K562 (cell line): ENCODE measurements at regions not wholly inside any gene's neighbourhood (a gene's known extent, or its start where the extent isn't known, plus 50 kb on each side); places are given as distances from the start of the nearest gene placed in this dataset.

Experiments used
- ATAC-seq: fragments of 200-7000 bp; cut with Tn5 transposase; 3 replicates; pipeline ENCODE4 v1.9.1; 2020; ENCODE audit warnings: moderate library complexity
- BruUV-seq: library from RNA; stranded (reverse); fragments of 400-500 nt; replicated peaks from 2 replicates; lab custom pipeline; 2021; lab: Mats Ljungman, UMichigan
- CTCF ChIA-PET: fragments of 300-600 bp; formaldehyde crosslinking; extraction: SDS; loops from one replicate; lab custom pipeline; 2021; ENCODE audit warnings: low intra/inter-chr PET ratio; lab: Yijun Ruan, JAX
- POLR2A ChIA-PET: fragments of 300-600, 350-650 bp; sonication (Branson Sonifier 250); formaldehyde crosslinking; extraction: SDS; loops from one replicate; lab custom pipeline; 2021; ENCODE audit warnings: antibody characterized with exemption, inconsistent platforms; lab: Yijun Ruan, JAX
- DNase-seq, 4 experiments: peaks; one replicate each; pipeline versions ENCODE4 v3.0.0 to v3.0.0-alpha.2; 2011 to 2018; ENCODE audit warnings: low spot score in 3 of 4, mixed read lengths in 3 of 4; ENCODE audit errors: extremely low read depth in 1 of 4
- FAIRE-seq: peaks from 2 replicates; lab custom pipeline; 2011; peaks lifted over from hg19 to GRCh38; lab: Jason Lieb, UNC
- H2AFZ ChIP-seq: 2 replicates; pipeline ENCODE4 v1.6.0; 2011; ENCODE audit warnings: low read depth, low read length, control low read depth, inconsistent platforms
- H3K27ac ChIP-seq: fragments of 200-600 bp; 3 replicates; pipeline ENCODE4 v1.8.0; 2011; ENCODE audit warnings: low read depth, mild to moderate bottlenecking, control low read depth, inconsistent platforms, low read length, moderate library complexity, mixed read lengths; ENCODE audit errors: extremely low read depth
- H3K27me3 ChIP-seq, 2 experiments: fragments of 300-600 bp in 1 of 2; 2 replicates in 1 of 2; 3 replicates in 1 of 2; pipeline versions ENCODE4 v1.6.0 to v1.8.0; 2011; ENCODE audit warnings: inconsistent platforms in 2 of 2, low read length in 2 of 2, mild to moderate bottlenecking in 1 of 2, mixed read lengths in 1 of 2, moderate library complexity in 1 of 2; ENCODE audit not compliant: control insufficient read depth in 2 of 2, insufficient read depth in 2 of 2
- H3K36me3 ChIP-seq: fragments of 300-600 bp; 3 replicates; pipeline ENCODE4 v1.8.0; 2011; ENCODE audit warnings: mild to moderate bottlenecking, low read length, inconsistent platforms; ENCODE audit not compliant: control insufficient read depth, insufficient read depth
- H3K4me1 ChIP-seq, 2 experiments: fragments of 200-600 bp in 1 of 2; replicated peaks in 1 of 2; 2 replicates in 1 of 2; 3 replicates in 1 of 2; pipeline versions ENCODE4 v1.5.1 to v1.8.0; 2011; ENCODE audit warnings: inconsistent platforms in 2 of 2, low read length in 2 of 2, mild to moderate bottlenecking in 1 of 2, mixed read lengths in 1 of 2, moderate library complexity in 1 of 2; ENCODE audit not compliant: control insufficient read depth in 2 of 2, insufficient read depth in 2 of 2
- H3K4me2 ChIP-seq: 2 replicates; pipeline ENCODE4 v1.6.1; 2011; ENCODE audit warnings: low read length, control low read depth, inconsistent platforms, mixed read lengths; ENCODE audit not compliant: insufficient read depth
- H3K4me3 ChIP-seq: fragments of 200-600 bp; sonication (generic), shearing (Covaris generic); 2 replicates; pipeline ENCODE4 v1.5.1; 2016; ENCODE audit warnings: control low read depth, inconsistent platforms
- H3K79me2 ChIP-seq: fragments of 200-600 bp; 3 replicates; pipeline ENCODE4 v1.8.0; 2011; ENCODE audit warnings: low read length, inconsistent platforms; ENCODE audit not compliant: control insufficient read depth, insufficient read depth
- H3K9ac ChIP-seq, 2 experiments: 2 replicates each; pipeline versions ENCODE4 v1.6.0 to v1.6.1; 2011; ENCODE audit warnings: low read depth in 2 of 2, low read length in 2 of 2, control low read depth in 1 of 2, inconsistent platforms in 1 of 2, mild to moderate bottlenecking in 1 of 2, mixed read lengths in 1 of 2; ENCODE audit not compliant: insufficient read depth in 1 of 2
- H3K9me1 ChIP-seq: one replicate; pipeline ENCODE4 v1.6.0; 2011; ENCODE audit warnings: inconsistent platforms, mild to moderate bottlenecking, low read length, moderate library complexity; ENCODE audit not compliant: control insufficient read depth, insufficient read depth
- H3K9me3 ChIP-seq: replicated peaks from 2 replicates; pipeline ENCODE4 v1.5.1; 2011; ENCODE audit warnings: low read depth, low read length, inconsistent platforms; ENCODE audit not compliant: control insufficient read depth, insufficient read depth
- H4K20me1 ChIP-seq: replicated peaks from 2 replicates; pipeline ENCODE4 v1.6.1; 2011; ENCODE audit warnings: low read length, inconsistent platforms, mixed read lengths; ENCODE audit not compliant: control insufficient read depth, insufficient read depth
- HEY1 ChIP-seq: fragments of 250-450 bp; sonication (Bioruptor Pico); IDR thresholded peaks from 2 replicates; pipeline ENCODE4 v1.5.0; 2020; ENCODE audit warnings: mild to moderate bottlenecking, moderate library complexity, borderline replicate concordance
- HLTF ChIP-seq: fragments of 450-650 bp; IDR thresholded peaks from 2 replicates; pipeline ENCODE4 v1.6.1; 2016
- KLF16 ChIP-seq: IDR thresholded peaks from 2 replicates; pipeline ENCODE4 v1.6.1; 2016; ENCODE audit warnings: antibody characterized with exemption
- SOX6 ChIP-seq: fragments of 450-650 bp; IDR thresholded peaks from 2 replicates; pipeline ENCODE4 v1.6.1; 2014; ENCODE audit warnings: mild to moderate bottlenecking
- SUPT5H ChIP-seq: fragments of 450-650 bp; IDR thresholded peaks from 2 replicates; pipeline ENCODE4 v1.6.1; 2016
- ZNF239 ChIP-seq: fragments of 250-450 bp; sonication (Bioruptor Pico); IDR thresholded peaks from 2 replicates; pipeline ENCODE4 v1.4.0; 2020; ENCODE audit warnings: mild to moderate bottlenecking
- WGBS: fragments of 100-300 bp; shearing (Covaris generic); methylation state at CpG from one replicate; pipeline ENCODE4 v1.1.6; 2016; ENCODE audit warnings: low coverage, mixed read lengths; ENCODE audit not compliant: insufficient coverage; ENCODE audit errors: missing lambda C conversion rate; 5-methylcytosine and 5-hydroxymethylcytosine counted together
- in situ Hi-C: fragments of 300-500 bp; cut with MboI; formaldehyde crosslinking; loops from 4 replicates; pipeline ENCODE4 v1.15.0; 2018; ENCODE audit warnings: inconsistent platforms, mixed read lengths
- intact Hi-C: fragments of 100-400 bp; cut with micrococcal nuclease; formaldehyde crosslinking; loops from 2 replicates; pipeline ENCODE4 v1.14.2; 2022
- TF ChIP-seq, protein P1 (sequence below): fragments of 250-450 bp; sonication (Bioruptor Pico); IDR thresholded peaks from 2 replicates; pipeline ENCODE4 v1.8.0; 2022; ENCODE audit warnings: moderate library complexity, mild to moderate bottlenecking, inconsistent platforms
- TF ChIP-seq, protein P2 (sequence below): IDR thresholded peaks from 3 replicates; pipeline ENCODE4 v1.6.1; 2011; ENCODE audit warnings: borderline replicate concordance, mild to moderate bottlenecking, moderate library complexity; ENCODE audit not compliant: insufficient read length; ENCODE audit errors: extremely low read depth

DNA sequence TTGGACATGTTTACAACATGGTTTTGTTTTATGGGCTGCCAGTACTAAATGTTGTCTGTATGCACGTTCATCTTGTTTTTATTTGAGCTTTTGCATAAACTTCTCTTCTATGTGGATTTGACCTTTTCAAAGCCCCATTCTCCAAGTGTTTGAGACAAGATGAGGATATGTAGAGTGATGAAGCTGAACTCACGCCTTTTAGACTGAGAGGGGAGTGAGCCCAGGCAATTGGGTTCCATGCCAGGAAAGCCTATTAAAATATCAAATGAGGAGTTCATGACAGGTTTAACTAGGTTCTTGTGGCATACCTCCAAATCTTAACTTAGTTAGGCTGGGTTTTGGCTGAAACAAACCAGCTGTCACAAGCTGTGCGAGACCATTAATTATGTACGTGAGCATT lies 170.4 kb upstream of the LDB2 start:
- no peak for TF ChIP-seq HEY1 (CRISPR knock-in tag)
- TF ChIP-seq, protein P1, sequence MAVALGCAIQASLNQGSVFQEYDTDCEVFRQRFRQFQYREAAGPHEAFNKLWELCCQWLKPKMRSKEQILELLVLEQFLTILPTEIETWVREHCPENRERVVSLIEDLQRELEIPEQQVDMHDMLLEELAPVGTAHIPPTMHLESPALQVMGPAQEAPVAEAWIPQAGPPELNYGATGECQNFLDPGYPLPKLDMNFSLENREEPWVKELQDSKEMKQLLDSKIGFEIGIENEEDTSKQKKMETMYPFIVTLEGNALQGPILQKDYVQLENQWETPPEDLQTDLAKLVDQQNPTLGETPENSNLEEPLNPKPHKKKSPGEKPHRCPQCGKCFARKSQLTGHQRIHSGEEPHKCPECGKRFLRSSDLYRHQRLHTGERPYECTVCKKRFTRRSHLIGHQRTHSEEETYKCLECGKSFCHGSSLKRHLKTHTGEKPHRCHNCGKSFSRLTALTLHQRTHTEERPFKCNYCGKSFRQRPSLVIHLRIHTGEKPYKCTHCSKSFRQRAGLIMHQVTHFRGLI (CRISPR knock-in tag) = no peak
- TF ChIP-seq, protein P2, sequence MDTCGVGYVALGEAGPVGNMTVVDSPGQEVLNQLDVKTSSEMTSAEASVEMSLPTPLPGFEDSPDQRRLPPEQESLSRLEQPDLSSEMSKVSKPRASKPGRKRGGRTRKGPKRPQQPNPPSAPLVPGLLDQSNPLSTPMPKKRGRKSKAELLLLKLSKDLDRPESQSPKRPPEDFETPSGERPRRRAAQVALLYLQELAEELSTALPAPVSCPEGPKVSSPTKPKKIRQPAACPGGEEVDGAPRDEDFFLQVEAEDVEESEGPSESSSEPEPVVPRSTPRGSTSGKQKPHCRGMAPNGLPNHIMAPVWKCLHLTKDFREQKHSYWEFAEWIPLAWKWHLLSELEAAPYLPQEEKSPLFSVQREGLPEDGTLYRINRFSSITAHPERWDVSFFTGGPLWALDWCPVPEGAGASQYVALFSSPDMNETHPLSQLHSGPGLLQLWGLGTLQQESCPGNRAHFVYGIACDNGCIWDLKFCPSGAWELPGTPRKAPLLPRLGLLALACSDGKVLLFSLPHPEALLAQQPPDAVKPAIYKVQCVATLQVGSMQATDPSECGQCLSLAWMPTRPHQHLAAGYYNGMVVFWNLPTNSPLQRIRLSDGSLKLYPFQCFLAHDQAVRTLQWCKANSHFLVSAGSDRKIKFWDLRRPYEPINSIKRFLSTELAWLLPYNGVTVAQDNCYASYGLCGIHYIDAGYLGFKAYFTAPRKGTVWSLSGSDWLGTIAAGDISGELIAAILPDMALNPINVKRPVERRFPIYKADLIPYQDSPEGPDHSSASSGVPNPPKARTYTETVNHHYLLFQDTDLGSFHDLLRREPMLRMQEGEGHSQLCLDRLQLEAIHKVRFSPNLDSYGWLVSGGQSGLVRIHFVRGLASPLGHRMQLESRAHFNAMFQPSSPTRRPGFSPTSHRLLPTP = no peak
- TF ChIP-seq SOX6 = no peak
- no peak for TF ChIP-seq KLF16
- no peak for TF ChIP-seq HLTF
- no peak for TF ChIP-seq SUPT5H
- TF ChIP-seq ZNF239 (CRISPR knock-in tag) = no peak
- H3K36me3 ChIP-seq = no peaks in the 10 kb centered on the region
- H3K9ac ChIP-seq = no peak overlapping the region
- H3K4me1 ChIP-seq = no peaks in the 10 kb centered on the region
- no peak for ATAC-seq
- no peak overlapping the region for H3K4me3 ChIP-seq
- no peaks in the 10 kb centered on the region for H3K9me1 ChIP-seq
- DNase-seq = no peak
- no TSS peak for BruUV-seq
- H2AFZ ChIP-seq = no peak overlapping the region
- POLR2A ChIA-PET = no interaction called here
- H3K79me2 ChIP-seq = no peaks in the 10 kb centered on the region
- H3K27ac ChIP-seq = no peak overlapping the region
- in situ Hi-C loops (no loop called here), intact Hi-C loops (no loop called here)
- no peak for FAIRE-seq
- no peak overlapping the region for H3K4me2 ChIP-seq
- no peaks in the 10 kb centered on the region for H3K27me3 ChIP-seq
- H4K20me1 ChIP-seq = no peaks in the 10 kb centered on the region
- no peaks in the 10 kb centered on the region for H3K9me3 ChIP-seq
- WGBS = 2% methylated on average over 4 of the region's 4 CpGs
- CTCF ChIA-PET = no interaction called here
